HUES48 (cell line): ENCODE measurements at regions not wholly inside any gene's neighbourhood (a gene's known extent, or its start where the extent isn't known, plus 50 kb on each side); places are given as distances from the start of the nearest gene placed in this dataset.
"Not testable (repeated sequence)": the region's sequence is repeated elsewhere in the genome, so short reads cannot be mapped to it uniquely, and the experiment has no call there.

Experiments used
- H3K27ac ChIP-seq: one replicate; pipeline ENCODE4 v1.7.0; 2013; ENCODE audit warnings: low read depth, low read length, inconsistent platforms
- H3K27me3 ChIP-seq: 2 replicates; pipeline ENCODE4 v1.6.1; 2013; ENCODE audit warnings: mild to moderate bottlenecking, low read length; ENCODE audit not compliant: control insufficient read depth, insufficient read depth
- H3K36me3 ChIP-seq: 2 replicates; pipeline ENCODE4 v1.6.1; 2013; ENCODE audit warnings: low read length; ENCODE audit not compliant: control insufficient read depth, insufficient read depth
- H3K4me1 ChIP-seq: 2 replicates; pipeline ENCODE4 v1.6.1; 2013; ENCODE audit warnings: mild to moderate bottlenecking, low read length; ENCODE audit not compliant: control insufficient read depth, insufficient read depth
- H3K4me3 ChIP-seq: 2 replicates; pipeline ENCODE4 v1.5.1; 2013; ENCODE audit warnings: mild to moderate bottlenecking, low read depth, low read length
- H3K9ac ChIP-seq: 2 replicates; pipeline ENCODE4 v1.6.1; 2013; ENCODE audit warnings: mild to moderate bottlenecking, low read depth, low read length, moderate library complexity
- H3K9me3 ChIP-seq: 2 replicates; pipeline ENCODE4 v1.6.1; 2013; ENCODE audit warnings: low read length; ENCODE audit not compliant: control insufficient read depth, insufficient read depth

DNA sequence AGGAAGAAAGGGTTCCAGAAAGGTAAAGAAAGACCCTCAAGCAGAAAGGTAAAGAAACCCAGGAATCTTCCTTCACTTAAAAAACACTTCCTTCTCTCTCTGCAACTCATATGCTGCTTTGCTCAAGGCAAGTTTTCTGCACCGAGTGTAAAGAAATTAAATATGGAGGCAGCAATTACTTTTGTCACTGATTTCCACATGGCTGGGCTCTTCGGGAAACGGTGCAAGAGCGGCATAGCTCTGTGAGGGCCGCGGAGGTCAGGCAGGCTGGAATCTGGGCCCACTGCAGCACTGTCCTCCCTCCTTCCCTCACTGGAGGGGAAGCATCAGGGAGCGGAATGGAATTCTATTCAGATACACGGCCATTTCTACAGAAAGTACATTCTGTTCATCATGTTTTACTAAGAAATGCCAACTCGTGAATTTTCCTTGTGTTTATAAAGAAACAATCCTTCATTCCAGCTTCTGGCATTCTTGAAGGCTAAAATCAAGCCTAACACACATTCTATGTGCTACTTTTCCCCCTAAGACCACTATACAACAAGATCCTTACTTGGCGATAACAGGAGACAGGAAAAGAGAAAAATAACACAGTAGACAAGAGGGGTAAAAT is 212.2 kb downstream of the SIPA1L2 start:
- H3K4me1 ChIP-seq, result no peaks in the 10 kb centered on the region
- H3K27me3 ChIP-seq, result no peaks in the 10 kb centered on the region
- no peak overlapping the region for H3K4me3 ChIP-seq
- H3K36me3 ChIP-seq, result peaks cover 3% of the 10 kb centered on the region; the same call in 1 of the 2 replicates
- H3K9ac ChIP-seq, result no peak overlapping the region
- H3K27ac ChIP-seq, result no peak overlapping the region
- no peaks in the 10 kb centered on the region for H3K9me3 ChIP-seq

DNA sequence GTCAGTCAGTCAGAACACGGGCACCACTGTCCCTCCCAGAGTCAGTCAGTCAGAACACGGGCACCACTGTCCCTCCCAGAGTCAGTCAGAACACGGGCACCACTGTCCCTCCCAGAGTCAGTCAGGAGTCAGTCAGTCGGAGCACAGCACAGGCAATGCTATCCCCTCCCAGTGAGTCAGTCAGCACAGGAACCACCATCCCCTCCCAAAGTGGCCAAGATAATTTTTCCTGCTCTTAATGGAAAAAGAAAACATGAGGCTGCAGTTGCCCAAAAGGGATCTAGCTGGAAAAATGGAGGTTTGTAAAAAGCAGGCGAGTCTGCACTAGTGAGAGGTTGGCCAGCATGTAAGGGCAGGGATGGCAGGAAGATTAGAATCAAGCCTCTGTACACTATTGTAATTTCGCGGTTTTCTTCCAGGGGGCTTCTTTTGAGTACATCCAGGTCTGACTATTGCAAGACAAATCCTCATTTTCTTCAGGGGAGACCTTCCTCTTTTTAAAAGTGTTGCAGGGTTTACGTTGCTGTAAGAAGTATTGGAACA is 213.8 kb downstream of the SIPA1L2 start:
- no peaks in the 10 kb centered on the region for H3K4me1 ChIP-seq
- H3K36me3 ChIP-seq, result peaks cover 3% of the 10 kb centered on the region; the same call in 1 of the 2 replicates

DNA sequence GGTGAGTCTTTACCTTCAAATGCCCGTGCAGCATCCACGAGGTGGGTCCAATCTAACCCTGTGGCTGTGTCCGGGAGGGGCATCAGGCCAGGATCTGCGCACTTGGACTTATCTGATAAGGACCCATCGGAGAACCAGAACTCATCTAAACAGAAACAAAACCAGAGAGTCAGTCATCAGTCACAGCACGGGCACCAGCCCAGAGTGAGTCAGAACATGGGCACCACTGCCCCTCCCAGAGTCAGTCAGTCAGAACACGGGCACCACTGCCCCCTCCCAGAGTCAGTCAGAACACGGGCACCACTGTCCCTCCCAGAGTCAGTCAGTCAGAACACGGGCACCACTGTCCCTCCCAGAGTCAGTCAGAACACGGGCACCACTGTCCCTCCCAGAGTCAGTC is 214.5 kb downstream of the SIPA1L2 start:
- H3K4me3 ChIP-seq, H3K27ac ChIP-seq, H3K9ac ChIP-seq, H3K4me1 ChIP-seq, H3K27me3 ChIP-seq, H3K36me3 ChIP-seq, H3K9me3 ChIP-seq: not testable (repeated sequence)

More for the DNA sequence above, 213.8 kb downstream of the SIPA1L2 start:
- H3K4me3 ChIP-seq, result no peak overlapping the region
- no peak overlapping the region for H3K27ac ChIP-seq
- no peaks in the 10 kb centered on the region for H3K27me3 ChIP-seq
- no peak overlapping the region for H3K9ac ChIP-seq
- H3K9me3 ChIP-seq, result no peaks in the 10 kb centered on the region

DNA sequence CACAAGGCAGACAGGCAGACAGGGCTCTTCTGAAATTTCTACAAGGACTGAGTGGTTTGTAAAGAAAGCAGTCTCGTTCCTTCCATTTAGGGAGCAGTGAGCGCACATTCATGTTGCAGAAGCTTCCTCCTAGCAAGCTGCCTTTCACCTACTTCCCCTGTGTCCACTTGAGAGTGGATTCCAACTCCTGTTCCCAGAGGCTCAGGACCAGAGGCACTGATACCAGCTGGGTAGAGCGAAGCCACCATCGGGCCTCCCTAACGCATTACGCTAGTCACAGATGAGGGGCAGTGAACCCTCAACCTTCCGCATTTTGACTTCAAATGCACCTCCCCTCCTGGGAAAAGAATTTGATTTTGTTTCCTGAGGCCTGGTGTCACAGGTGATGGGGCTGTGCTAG is 215.8 kb downstream of the SIPA1L2 start:
- Histone ChIP-seq H3K27ac (no peak overlapping the region), H3K4me1 (no peaks in the 10 kb centered on the region), H3K9ac (no peak overlapping the region), H3K27me3 (no peaks in the 10 kb centered on the region), H3K9me3 (peaks cover 6% of the 10 kb centered on the region; the same call in 1 of the 2 replicates), H3K4me3 (no peak overlapping the region), H3K36me3 (peaks cover 3% of the 10 kb centered on the region; the same call in 1 of the 2 replicates)

DNA sequence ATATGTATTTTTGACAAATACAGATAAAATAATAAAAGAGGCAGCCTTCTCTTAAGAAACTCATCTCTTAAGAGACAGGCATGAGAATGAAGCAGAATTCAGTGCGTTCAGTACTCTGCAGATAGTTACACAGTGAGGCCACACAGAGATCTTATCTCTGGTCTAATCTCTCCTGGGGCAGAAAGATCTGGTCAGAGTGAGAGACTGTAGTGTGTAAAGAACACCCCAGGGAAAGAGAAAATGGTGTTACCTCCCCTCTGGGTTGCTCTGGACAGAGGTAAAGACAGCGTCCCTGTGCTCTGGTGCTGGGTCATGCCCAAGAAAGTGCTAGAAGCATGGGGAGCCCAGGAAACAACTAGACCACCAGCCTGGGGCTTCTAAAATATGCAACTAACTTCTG is 216.3 kb downstream of the SIPA1L2 start:
- Histone ChIP-seq H3K36me3 (peaks cover 3% of the 10 kb centered on the region; the same call in 1 of the 2 replicates), H3K4me1 (no peaks in the 10 kb centered on the region), H3K9me3 (peaks cover 6% of the 10 kb centered on the region; the same call in 1 of the 2 replicates), H3K9ac (no peak overlapping the region), H3K27ac (no peak overlapping the region), H3K4me3 (no peak overlapping the region), H3K27me3 (no peaks in the 10 kb centered on the region)

DNA sequence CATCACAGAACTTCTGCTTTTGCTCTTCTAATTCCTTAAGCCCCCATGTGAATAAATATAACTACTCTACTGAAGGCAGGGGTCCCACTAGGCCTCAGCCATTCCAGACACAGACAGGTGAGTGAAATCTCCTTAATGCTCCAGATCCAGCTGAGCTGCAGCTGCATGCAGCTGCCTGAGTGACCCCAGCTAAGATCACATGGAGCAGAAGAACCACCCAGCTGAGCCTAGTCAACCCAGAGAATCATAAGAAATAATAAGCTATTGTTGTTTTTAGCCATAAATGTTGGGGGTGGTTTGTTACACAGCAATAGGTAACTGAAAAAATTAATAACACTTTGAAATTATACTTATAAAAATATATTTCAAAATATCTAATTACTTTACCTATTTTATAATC is 220.3 kb downstream of the SIPA1L2 start:
- Histone ChIP-seq H3K9me3 (peaks cover 6% of the 10 kb centered on the region; the same call in 1 of the 2 replicates), H3K9ac (no peak overlapping the region), H3K4me1 (no peaks in the 10 kb centered on the region), H3K27me3 (no peaks in the 10 kb centered on the region), H3K27ac (no peak overlapping the region), H3K36me3 (no peaks in the 10 kb centered on the region), H3K4me3 (no peak overlapping the region)

DNA sequence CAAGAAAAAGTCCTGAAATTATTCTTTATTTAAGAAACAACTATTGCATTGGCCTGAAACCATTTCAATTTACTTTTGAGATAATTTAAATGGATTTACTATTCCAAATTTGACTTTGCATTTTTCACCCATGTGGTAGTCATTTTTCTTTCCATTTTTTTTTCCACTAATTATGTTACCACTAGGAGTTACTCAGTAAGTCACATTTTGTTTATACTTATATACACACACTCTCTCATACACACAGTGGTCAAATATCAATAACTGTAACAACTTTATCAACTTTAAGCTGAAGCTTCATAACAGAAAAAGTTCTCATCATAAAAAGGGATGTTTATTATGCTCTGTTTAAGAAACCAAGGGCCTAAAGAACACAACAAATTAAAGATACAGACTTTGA is 222.8 kb downstream of the SIPA1L2 start:
- Histone ChIP-seq H3K4me3 (no peak overlapping the region), H3K4me1 (no peaks in the 10 kb centered on the region), H3K36me3 (peaks cover 6% of the 10 kb centered on the region; the same call in 1 of the 2 replicates), H3K27ac (no peak overlapping the region), H3K27me3 (no peaks in the 10 kb centered on the region), H3K9ac (no peak overlapping the region), H3K9me3 (peaks cover 6% of the 10 kb centered on the region; the same call in 1 of the 2 replicates)

DNA sequence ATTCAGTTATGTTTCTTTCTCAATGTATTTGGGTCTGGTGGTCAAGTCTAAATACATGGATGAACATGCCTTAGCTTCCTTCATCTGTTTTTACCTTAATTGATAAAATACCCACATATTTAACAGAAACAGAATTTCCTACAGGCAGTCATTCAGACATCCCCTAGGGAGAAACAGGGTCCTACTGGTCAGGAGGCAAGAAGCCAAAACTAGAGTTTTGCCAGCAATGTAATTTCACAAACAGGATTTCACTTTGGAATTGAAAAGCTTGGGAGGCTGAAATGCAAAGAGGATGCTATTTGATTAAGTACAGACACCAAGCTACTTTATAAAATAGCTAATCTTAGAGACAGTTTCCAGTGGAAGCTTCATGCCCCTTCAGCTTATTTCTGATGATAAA is 224.2 kb downstream of the SIPA1L2 start:
- H3K4me1 ChIP-seq, result no peaks in the 10 kb centered on the region
- no peak overlapping the region for H3K27ac ChIP-seq
- no peak overlapping the region for H3K9ac ChIP-seq

DNA sequence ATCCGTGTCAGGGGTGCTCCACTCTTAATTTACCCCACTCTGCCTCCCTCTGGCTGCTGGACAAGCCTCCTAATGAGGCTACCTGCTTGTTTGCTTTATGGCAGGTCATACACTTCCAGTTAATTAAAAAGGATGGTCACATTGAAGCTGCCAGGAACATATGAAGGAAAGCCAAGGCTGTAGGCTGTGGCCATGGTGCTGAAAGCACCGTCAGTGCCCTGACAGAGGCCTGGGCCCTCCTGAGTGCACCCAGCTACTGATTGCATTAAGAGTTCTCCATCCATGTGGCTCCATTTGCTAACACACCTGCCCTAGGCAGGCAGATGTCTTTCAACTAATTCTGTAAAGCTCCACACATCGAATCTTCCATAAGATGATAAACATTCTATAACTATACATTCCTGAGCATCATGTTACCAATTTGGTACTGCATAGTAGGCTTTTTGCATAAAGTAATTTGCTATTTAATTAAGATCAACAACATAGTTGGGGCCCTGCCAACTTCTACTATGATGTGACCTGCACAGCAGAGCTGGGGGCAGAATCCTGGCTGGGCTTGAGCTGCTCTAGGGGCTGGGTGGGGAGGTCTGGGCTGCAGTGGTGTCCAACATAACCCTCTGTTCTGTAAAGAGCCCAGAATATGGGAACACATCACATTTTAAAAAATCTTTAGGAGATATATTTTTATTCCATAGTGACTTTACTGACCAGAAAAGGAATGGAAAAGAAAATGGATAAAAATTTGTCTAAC is 224.8 kb downstream of the SIPA1L2 start:
- H3K27ac ChIP-seq, result no peak overlapping the region
- peaks cover 10% of the 10 kb centered on the region; the same call in 1 of the 2 replicates for H3K36me3 ChIP-seq
- no peak overlapping the region for H3K4me3 ChIP-seq
- no peaks in the 10 kb centered on the region for H3K27me3 ChIP-seq
- H3K9me3 ChIP-seq, result peaks cover 6% of the 10 kb centered on the region; the same call in 1 of the 2 replicates
- H3K4me1 ChIP-seq, result no peaks in the 10 kb centered on the region
- no peak overlapping the region for H3K9ac ChIP-seq

More for the DNA sequence above, 224.2 kb downstream of the SIPA1L2 start:
- Histone ChIP-seq H3K4me3 (no peak overlapping the region), H3K9me3 (peaks cover 6% of the 10 kb centered on the region; the same call in 1 of the 2 replicates), H3K27me3 (no peaks in the 10 kb centered on the region), H3K36me3 (peaks cover 10% of the 10 kb centered on the region; the same call in 1 of the 2 replicates)

DNA sequence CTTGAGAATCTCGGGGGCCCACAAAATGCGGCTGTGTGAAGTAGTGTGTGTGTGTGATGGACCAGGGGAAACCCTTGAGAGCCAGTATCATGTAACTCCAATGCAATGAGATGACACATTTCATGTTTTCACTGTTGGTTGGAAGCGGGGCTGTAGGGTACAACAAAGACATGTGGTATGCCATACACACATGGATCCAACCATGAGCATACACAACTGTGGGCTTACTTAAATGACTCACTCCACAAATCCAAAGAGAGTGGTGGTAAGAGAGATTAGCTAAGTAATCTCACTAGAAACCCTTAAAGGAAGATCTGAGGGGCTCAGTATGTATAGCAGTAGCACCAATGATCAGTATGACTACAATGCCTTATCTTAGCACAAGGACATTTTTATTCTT is 225.7 kb downstream of the SIPA1L2 start:
- Histone ChIP-seq H3K4me3 (no peak overlapping the region), H3K9me3 (peaks cover 2% of the 10 kb centered on the region; the same call in 1 of the 2 replicates), H3K27ac (no peak overlapping the region), H3K36me3 (peaks cover 10% of the 10 kb centered on the region; the same call in 1 of the 2 replicates), H3K27me3 (no peaks in the 10 kb centered on the region), H3K9ac (no peak overlapping the region), H3K4me1 (no peaks in the 10 kb centered on the region)
